Amniotic epithelial cell (primary cell): ENCODE measurements at regions not wholly inside any gene's neighbourhood (a gene's known extent, or its start where the extent isn't known, plus 50 kb on each side); places are given as distances from the start of the nearest gene placed in this dataset.
"Not testable (repeated sequence)": the region's sequence is repeated elsewhere in the genome, so short reads cannot be mapped to it uniquely, and the experiment has no call there.

Source experiments
- DNase-seq: peaks from one replicate; pipeline ENCODE4 v3.0.0-alpha.2; 2010; ENCODE audit warnings: low read depth

DNA sequence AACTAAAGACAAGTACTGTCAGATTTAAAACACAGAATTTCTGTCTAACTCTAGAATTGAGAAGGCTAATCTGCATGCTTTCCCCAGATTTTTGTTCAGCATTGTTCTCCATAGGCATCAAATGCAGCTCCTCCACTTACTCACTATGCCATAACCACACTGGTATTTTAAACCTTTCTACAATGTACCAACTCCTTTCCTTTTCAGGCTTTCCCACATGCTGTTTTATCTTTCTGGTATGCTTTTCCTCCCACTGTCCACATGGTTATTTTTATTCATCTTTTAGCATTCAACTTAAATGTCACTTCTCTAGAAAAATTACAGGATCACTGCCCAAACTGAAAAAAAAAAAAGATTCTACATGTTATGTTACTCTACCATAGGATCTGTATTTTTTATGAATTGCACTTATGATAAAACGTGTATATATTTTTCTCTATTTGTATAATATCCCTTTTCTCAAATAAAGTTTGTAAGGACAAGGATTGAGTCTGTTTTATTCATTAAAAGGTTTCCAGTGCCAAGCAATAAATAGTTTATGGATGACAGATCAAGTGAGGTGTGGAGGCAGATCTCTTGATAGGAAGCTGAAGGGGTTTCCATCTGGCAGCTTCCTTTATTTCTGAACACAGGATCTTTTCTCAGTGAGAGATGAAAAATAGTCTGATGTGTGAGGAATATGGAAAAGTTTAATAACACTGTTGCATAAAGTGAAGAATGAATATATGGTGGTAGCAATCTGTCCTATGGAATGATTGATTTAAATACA, 1064.5 kb downstream of the ZPLD1 start:
- DNase-seq: peak; percentile 87

DNA sequence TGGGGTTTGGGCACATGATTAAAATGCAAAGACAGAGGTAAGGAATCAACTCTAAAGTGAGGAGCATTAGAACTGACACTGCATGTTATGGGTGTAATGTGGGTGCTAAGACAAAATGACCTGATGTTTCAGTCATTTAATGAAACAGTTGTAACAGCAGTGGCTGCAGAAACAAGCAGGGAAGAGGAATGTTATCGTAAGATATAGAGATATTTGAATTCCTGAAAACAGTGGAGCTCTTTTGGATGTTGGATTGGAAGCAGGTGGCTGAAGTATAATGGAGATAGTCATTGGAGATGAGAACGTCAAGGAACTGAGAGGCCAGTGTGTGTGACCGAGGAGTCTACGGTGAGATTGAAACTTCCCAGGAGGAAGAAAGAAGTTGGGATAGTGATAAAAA, 1065.2 kb downstream of the ZPLD1 start:
- DNase-seq: no peak

DNA sequence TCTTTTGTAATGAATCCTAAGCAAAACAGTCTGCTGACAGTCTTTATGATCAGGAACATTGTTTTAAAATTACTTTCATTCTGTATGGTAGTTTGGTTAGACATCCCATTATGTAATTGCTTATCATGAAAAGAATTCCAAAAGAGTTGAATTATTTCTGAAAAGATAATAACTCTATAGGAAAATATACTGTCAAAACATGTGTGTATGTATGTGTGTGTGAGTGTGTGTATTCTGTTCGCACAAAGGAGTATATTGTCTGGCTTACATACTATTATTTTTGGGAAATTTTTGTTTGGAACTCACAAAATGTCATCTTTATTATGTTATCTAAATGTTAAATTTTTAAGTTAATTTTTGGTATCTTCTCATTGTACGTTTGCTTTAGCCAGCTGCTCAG, 1075.9 kb downstream of the ZPLD1 start:
- no peak for DNase-seq

DNA sequence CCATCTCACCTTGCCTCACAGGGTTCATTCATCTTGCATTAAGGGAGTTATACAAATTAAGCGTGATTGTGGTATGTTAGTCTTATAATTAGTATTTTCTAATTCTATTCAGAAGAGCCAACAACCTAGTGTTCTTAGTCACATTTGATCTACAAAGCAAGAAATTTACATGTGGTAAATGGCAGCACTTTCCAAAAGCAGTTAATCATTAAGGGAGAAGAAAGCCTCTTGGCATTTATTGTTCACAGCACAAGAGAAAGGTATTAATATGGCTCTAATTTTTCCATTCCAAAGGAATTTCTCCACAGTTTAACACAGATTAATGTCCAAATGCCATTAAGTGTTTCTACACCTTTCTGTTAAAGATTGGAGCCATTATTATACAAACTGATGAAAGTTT, 1077.1 kb downstream of the ZPLD1 start:
- DNase-seq: no peak

DNA sequence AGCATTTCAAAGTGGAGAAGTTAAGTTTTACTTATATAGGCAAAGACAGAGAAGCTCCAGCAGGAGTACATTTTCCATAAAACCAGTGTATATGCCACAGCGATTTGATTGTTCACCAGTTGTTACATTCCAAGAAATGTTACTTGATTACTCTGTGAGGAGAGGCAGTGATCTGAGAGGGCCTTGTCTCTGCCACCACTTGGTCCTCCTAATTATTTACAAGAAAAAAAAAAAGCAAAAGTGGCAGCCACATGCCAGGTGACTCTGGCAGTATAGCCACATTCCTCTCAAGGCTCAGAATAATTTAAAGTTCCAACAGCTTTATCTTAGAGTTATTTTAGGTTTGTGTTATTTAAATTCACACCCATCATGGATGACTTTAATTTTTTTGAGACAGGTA, 1077.8 kb downstream of the ZPLD1 start:
- no peak for DNase-seq

DNA sequence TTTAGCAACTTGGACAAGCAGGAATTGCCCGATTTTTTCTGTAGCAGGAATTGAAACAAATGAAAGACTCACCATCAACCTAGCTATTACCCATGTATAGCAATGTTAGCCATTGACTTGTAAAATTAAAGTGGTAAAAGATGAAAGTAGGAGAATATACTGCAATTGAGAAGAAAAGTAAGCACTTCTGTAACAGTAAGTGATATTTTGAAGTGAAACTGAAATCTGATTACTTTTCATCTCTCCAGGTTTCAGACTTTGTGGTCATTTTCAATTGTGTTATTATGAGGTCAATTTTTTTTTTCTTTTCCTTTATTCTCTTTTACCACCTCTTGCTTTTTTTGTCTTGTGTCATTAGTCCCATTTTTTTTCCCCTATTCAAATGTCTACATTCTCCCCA, 1078.2 kb downstream of the ZPLD1 start:
- DNase-seq: no peak

DNA sequence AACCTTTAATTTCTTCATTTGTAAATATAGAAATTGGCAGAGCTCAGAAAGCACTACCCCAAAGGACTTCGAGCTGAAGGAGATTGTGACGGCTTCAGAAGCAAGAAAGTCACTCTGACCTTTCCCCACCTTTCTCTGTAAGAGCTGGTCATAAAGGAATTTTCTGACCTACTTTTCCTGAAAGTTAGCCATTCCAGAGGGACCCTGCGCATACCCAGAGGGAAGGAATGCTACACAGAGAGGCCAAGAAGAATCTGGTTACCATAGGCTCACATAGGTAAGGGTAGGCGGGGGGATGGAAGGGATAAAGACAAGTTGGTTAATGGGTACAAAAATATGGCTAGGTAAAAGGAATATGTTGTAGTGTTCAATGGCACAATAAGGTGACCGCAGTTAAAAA, 1080.3 kb downstream of the ZPLD1 start:
- no peak for DNase-seq

DNA sequence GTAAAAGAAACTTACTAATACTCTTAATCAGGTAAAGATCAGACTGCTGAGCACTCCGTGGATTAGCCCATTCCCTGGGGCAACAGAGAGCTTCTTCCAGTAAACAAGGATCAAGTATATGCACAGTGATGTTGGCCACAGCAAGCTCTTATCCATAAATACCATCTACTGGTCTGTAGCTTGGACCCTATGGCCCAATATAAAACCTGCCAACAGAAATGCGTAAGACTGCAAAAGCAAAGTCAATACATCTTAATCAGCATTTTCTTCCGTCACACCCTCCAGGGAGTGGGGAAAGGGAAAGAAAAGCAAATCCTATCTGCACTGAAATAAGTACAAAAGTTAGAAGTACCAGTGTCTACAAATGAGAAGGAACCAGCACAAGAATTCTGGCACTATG, 1082.1 kb downstream of the ZPLD1 start:
- DNase-seq: no peak

DNA sequence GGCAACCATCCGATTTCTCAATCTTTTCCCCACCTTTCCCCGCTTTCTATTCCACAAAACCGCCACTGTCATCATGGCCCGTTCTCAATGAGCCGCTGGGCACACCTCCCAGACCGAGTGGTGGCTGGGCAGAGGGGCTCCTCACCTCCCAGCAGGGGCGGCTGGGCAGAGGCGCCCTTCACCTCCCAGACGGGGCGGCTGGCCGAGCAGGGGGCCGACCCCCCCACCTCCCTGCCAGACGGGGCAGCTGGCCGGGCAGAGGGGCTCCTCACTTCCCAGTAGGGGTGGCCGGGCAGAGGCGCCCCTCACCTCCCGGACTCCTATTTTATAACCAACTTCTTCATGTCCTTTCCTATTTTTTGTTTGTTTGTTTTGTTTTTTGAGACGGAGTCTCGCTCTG, 1096.5 kb downstream of the ZPLD1 start:
- not testable (repeated sequence) for DNase-seq

DNA sequence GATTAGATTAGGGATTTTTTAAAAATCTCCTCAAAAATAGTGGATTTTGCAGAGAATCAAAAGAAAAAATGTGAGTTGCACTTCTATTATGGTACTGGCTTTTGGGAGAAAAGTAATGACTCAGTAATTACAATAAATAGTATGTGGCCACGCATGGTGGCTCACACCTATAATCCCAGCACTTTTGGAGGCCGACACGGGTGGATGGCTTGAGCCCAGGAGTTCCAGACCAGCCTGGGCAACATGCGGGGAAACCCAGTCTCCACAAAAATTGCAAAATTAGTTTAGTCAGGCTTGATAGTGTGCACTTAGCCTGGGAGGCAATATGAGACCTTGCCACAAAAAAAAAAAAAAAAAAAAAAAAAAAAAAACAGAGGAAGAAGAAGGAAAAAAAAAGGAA, 1098.2 kb downstream of the ZPLD1 start:
- DNase-seq: no peak

DNA sequence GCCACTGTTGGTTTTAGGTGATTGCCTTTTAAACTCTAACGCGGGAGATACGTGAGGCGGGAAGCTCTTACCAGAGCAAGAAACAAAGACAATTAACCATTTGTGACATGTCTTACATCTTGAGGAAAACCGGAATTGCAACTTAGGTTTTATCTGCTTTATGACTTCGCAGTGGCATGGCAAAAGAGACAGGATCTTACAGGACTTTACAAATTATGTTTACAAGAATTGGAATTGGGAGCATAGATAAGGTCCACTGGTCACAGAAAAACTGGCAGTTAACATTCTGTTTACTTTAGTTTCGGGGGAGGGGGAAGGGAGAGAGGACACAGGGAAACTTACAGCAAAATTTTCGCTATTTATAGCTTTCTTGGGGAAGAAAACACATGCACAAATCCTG, 1119.6 kb downstream of the ZPLD1 start:
- no peak for DNase-seq

DNA sequence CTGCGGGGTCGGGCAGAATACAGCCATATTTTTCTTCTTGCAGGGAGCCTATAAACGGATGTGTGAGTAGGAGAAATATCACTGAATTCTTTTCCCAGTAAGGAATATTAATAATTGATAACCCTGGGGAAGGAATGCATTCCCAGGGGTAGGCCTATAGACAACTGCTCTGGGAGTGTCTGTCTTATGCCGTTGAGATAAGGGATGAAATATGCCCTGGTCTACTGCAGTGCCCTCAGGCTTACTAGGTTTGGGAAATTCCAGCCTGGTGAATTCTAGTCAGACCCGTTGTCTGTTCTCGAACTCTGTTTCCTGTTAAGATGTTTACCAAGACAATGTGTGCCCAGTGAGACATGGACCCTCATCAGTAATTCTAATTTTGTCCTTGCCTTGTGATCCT, 1129.3 kb downstream of the ZPLD1 start:
- not testable (repeated sequence) for DNase-seq

DNA sequence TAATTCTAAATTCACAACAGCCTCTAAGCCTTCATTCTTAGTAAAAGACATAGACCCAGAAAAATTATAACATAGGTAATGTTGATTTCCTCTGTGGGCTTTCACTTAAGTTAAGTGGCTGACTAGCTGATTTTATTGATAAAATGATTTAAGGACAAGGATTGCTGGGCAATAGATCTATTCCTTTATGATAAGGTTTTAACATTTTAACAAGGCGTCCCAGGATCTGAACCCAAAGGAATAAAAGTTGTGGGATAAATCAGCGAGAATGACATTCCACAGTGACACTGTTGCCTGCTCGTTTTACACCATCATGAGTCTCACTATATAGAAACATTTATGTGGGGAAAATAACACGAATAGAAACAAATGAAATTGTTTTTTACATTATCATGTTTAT, 1151.0 kb downstream of the ZPLD1 start:
- DNase-seq: no peak

DNA sequence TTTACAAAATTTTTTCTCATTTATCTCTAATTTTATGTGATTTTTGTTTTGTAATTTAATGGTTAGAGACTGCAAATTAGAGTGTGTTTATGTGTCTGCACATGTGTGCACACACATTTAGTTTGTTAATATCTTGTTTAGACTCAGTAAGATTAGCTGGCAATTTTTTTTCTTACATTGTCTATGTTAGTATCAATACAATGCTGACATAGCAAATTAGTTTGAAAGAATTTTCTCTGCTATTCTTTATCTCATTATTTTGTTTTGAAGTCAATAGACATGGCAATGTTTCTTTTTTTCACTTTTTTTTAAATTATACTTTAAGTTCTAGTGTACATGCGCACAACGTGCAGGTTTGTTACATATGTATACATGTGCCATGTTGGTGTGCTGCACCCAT, 1155.0 kb downstream of the ZPLD1 start:
- DNase-seq: no peak

DNA sequence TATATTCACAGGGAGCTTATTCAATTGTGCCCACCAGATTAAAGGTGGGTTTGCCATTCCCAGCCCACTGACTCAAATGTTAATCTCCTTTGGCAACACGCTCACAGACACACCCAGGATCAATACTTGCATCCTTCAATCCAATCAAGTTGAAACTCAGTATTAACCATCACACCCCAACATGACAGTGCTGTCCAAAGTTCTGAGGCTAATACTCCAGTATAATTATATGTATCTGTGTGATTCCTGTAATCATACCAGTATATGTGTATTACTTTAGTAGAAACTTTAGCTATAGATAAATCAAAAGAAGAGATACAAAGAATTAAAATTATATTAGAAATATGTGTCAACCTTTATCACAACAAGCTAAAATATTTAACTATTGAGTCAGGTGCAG, 1166.0 kb downstream of the ZPLD1 start:
- DNase-seq: no peak

DNA sequence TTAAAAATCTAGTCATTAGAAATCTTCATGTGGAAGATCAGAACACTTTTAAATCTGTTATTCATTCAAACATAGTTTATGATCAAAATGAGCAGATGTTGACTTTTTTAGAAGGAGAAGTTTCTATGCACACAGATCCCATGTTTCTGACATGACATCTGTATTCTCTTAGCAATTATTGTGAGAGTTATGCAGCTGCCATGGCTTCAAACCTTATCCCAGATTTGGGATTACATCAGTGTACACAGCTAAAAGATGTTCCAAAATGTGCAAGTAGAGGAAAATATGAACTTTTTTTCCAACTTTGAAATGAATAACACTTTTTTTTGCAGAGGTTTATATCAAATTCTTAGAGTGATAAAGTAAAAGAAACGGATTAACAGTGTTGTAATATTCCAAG, 1166.9 kb downstream of the ZPLD1 start:
- no peak for DNase-seq

DNA sequence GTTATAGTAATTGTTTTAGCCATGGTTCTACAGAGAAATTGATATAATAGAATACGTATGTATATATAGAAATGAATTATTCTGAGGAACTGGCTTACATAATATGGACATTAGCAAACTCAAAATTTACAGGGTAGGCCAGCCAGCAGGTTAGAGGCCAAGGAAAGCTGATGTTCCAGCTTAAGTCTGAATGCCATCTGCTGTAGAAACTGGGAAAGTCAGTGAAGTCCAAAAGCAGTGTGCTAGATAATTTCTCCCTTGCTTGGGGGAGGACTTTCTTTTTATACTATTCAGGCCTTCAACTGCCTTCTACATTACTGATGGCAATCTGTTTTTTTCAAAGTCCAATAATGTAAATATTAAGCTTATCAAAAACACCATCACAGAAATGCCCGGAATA, 1174.7 kb downstream of the ZPLD1 start:
- no peak for DNase-seq

DNA sequence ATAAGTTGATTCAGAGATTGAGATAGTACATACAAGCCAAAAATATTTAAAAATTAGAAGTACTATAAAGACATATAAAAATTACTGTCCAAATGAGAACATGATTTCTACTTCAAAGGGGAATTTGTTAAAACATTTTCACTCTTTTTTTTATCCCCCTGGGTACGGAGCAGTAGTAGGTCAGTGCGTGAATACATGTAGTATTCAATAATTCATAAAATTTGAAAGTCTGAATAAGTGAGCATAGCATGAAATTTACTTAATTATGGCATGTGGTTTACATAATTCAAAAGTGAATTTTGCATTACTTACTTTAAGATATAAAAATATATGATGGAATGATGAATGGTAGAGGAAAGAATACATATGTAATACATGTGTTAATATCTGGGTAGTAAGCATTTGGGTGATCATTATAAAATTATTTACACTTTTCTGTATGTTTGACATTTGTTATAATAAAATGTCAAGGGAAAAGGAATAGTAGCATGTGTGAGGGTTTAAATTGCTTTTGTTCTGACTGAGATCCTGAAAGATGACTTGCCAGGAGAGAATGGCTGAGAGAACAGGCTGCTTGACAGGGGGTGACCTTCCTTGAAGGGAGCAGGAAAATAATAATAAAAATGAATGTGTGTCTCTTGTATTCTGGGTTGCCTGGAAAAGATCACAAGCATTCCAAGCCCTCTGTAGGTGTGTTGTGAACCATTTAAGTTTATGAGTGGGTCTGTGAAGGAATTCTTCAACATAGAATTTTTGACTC, 1178.8 kb downstream of the ZPLD1 start:
- DNase-seq: no peak

DNA sequence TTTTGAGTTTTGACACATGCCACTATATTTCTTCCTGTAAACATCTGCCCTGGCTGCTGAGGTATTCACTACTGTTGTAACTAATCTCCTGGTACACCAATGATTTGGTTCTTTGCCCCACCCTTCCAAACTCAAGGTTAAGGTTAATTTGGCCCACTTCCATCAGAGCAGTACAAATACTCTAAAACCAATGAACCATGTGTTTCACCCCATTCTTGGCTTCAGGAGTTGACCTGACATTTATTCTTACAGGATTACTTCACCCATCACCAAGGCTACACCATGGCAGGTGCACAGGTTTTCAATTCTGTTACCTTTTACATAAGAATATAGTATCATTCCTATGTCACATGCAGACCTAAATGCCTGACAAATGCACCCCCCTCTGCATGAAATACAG, 1179.9 kb downstream of the ZPLD1 start:
- no peak for DNase-seq

DNA sequence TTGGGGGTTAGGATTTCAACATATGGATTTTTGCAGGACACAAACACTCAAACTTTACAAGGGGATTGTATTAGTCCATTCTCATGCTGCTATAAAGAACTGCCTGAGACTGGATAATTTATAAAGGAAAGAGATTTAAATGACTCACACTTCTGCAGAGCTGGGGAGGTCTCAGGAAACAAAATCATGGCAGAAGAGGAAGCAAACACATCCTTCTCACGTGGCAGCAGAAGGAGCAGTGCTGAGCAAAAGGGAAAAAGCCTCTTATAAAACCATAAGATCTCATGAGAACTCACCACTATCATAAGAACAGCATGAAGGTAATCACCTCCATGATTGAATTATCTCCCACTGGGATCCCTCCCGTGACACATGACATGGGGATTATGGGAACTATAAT, 1183.1 kb downstream of the ZPLD1 start:
- DNase-seq: no peak

DNA sequence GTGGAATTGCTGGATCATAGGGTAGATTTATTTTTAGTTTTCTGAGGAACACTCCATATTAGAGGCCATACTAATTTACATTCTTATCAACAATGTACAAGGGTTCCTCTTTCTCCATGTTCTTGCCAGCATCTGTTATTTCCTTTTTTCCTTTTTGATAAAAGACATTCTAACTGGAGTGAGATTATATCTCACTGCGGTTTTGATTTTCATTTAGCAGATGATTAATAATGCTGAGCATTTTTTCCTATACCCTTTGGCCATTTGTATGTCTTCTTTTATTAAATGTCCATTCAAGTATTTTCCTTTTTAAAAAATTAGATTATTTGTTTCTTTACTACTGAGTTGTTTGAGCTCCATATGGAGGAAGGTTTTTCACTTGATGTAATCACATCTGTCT, 1189.5 kb downstream of the ZPLD1 start:
- DNase-seq: no peak

DNA sequence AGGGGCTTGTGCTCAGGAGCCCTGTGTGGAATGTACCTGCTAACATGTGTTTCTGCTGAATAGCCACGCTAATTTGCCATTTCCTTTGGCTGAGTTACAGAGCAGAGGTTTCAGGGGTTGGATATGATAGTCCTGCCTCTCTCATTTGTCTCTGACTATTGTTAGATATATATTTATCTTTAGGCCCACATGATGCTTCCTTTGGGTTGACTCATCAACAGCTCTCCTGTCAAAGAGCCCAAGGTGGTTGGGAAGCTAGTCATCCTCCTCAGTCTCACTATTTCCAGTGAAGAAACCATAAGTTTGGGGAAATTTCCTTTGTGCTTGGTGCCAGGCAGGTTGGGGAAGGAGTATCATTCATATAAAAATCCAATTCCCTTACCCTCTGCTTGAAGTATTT, 1194.6 kb downstream of the ZPLD1 start:
- DNase-seq: no peak

DNA sequence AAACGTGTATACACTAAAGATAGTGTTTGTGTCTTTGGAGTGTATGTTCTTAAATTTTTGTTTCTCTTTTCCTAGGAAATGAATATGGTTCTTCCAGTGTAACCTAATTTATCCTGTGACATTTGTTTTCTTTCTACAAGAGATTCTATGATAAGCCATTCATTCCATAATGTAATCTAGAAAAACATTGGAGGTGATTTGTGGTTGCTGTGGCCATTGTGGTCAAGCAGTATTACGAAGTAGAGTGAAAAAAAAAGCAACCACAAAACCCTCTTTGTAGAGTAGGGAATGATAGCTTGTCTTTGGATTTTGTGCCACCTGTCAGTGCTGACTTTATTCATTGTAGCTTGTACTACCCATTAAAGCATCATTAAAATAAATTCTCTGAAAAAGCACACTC, 1209.6 kb downstream of the ZPLD1 start:
- DNase-seq: peak; percentile 56

DNA sequence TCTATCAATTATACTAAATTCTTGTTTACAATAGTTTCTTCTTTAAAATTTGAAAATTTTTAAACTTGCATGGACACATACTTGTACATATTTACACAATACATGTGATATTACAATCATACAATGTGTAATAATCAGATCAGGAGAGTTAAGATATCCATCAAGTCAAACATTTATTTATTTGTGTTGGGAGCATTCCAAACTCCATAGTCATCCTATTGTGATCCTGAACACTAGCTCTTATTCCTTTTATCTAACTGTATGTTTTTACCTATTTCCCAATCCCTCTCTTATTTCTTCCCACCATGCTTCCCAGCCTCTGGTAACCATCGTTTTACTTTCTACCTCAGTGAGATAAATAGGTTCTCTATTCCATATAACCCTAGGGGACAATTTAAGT, 1219.2 kb downstream of the ZPLD1 start:
- peak; percentile 8 for DNase-seq
